ENCODE measurements at regions not wholly inside any gene's neighbourhood (a gene's known extent, or its start where the extent isn't known, plus 50 kb on each side); places are given as distances from the start of the nearest gene placed in this dataset.

DNA sequence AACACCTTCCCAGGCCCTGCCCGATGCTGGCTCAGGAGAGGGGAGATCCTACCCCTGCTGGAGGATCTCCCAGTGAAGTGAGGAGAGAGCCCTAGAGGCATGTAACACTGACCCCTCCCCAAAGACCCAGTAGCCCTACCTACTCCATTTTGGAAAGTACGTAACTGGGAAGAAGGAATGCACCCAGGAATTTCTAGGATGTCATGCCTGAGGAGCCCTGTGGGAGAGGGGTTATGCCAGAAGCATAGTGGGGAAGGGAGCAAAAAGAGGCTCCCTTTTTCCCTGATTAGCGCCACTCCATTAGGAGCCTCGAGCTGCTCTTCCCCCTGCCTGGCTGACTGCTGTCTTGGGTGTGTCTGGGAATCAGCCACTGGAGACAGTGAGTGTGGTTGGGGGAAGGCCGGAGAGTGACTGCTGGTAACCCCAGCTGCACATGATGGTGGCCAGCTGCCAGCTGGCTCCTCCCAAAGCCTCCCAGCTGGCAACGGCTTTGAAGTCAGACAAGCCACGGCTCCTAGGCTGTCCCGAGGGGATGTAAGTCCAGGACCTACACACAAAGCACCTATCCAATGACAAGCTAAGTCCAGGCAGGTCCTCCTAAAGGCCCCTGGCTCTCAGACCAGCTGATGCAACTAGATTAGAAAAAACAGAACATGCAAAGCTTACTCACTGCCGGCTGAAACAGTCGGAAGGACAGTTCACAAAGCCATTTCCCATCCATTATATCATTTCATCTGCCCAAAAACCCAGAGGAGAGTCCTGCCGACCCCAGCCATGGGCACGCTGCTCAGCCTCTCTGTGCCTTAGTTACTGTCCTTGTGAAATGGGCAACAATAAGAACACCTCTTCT, 136.5 kb upstream of the ABCA1 start:
- DNase-seq (ENCODE audit: low spot score), result peak; percentile 91

DNA sequence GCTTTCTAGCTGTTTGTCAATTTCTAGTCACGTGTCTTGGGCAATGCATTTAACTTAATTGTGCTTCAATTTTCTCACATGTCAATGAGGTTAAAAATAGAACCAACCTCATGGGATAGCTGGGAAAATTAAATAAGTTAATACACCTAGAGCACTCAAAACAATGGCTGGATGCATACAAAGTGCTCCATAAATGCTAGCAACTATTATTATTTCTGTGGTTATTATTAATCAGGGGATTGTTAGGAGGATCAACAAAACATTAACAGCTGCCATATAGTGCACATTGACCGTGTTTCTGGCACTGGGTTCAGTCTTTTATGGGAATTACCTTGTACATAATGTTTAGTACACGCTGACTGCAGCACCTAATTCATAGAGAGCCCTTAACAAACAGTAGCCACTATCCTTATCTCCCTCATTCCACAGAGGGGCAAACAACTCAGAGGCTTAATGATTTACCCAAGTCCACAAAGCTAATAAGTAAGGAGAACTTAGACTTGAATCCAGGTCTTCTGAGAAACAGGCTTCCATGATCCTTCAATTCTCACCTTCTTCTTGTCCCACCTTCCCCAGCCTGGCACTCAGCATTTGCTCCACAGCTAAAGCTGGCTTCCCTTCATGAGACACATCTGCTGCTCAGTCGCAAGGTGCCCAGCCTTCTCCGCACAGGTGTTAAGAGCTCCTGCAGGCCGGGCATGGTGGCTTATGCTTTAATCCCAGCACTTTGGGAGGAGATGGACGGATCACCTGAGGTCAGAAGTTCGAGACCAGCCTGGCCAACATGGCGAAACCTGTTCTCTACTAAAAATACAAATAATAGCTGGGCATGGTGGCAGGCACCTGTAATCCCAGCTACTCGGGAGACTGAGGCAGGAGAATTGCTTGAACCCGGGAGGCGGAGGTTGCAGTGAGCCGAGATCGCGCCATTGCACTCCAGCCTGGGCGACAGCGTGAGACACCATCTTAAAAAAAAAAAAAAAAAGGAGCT, 137.4 kb upstream of the ABCA1 start:
- no peak for DNase-seq (ENCODE audit: low spot score)

DNA sequence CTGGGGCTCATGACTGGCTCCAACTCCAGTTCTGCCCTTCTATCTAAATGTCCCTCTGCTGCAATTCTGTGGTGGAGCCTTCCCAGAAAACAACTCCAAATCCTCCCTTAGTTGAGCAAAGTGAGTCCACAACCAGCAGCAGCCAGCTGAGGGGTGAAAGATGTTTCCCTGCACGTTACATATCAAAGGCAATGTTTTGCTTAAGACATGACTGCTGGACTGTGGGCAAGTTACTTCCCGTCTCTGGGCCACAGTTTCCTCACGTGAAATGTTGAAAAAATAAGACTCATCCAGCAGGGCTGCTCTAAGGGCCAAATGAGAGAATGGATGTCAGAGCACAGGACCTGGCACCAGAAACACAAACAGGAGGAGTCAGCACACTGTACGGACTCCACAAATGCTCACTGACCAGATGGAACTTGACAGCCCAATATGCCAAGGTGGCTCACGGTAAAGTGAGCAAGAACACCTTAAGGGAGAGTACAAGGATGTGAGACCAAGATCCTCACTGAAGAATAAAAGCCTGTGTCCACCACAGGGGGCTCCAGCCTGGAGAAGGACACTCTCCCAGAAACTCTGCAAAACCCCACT, 138.4 kb upstream of the ABCA1 start:
- DNase-seq (ENCODE audit: low spot score), result no peak

DNA sequence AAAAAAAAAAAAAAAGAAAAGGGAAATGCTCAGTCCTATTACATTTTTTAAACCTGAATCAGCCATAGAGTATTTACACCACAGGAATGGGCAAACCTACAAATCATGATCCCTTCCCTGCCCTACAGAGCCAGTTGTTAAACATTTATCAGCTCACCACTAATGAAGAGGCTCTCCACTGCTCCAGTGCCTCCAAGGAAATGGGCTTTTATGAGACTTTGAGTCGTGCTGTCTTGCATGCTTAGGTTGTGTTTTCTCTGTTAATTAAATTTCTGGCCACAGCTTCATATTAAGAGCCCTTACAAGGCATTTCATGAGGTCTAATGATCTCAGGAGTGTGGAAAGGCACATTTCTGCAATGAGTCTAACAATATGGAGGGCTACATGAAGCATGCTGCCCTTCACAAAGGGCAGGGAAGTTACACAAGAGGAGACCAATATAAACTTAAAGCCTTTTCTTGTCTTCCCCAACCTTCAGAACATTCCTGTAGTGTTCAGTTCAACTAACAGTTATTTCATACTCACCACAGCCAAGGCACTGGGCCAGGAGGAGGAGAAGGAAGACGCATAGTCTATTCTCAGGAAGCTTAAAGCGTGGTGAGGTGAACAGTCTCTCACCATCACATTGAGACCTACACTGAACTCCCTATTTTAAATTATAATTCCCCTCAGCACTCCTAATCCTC, 140.1 kb upstream of the ABCA1 start:
- no peak for DNase-seq (ENCODE audit: low spot score)

DNA sequence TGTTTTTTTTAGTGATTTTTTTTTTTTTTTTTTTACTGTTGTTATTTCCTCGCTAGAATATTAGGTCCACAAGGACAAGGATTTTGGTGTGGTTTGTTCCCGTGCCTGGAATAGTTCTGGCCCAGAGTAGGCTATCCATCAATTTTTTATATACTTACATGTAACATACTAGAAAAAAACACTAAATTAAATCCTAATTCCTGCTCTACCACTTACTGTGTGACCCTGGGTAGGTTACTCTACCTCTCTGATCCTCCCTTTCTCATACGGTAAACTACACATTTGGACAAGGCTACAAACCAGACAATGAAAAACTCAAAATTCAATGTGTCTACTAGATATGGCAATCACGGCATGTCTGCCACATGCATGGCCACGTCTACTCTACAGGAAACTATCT, 141.3 kb upstream of the ABCA1 start:
- no peak for DNase-seq (ENCODE audit: low spot score)

DNA sequence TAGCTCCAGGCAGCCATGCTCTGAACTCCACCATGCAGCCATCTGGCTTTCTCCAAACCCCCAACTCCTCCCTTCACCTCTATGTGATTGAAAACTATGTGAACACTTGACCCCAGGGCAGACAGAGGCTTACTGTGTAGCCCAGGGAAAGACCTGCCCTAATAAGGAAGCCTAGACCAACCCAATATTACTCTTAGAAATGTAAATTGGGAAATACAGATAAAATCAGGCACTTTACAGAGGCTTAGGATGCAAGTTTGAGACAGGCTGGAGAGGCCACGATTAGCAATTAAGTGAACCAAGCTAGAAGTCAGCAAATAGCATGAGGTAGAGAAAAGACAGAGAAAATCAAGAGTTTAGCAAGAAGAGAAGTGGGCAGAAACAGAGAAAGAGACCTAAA, 141.7 kb upstream of the ABCA1 start:
- no peak for DNase-seq (ENCODE audit: low spot score)

DNA sequence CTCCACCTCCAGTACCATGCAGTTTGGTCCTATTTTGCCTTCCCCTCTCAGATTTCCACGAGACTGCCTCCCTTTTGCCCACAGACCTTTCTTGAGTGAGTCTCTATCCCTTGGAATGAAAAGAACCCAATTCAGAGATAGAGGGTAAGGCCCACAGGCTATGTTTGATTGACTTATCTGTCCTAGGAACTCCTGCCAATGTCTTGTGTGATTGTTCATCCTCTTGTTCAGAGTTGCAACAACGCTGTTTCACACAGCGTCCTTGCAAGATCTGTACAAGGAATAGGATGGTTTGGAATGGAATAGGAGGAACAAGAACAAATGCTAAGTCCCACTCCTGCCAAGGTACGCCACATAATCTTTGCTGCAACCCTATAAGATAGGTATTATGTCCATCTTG, 142.2 kb upstream of the ABCA1 start:
- DNase-seq (ENCODE audit: low spot score), result no peak

DNA sequence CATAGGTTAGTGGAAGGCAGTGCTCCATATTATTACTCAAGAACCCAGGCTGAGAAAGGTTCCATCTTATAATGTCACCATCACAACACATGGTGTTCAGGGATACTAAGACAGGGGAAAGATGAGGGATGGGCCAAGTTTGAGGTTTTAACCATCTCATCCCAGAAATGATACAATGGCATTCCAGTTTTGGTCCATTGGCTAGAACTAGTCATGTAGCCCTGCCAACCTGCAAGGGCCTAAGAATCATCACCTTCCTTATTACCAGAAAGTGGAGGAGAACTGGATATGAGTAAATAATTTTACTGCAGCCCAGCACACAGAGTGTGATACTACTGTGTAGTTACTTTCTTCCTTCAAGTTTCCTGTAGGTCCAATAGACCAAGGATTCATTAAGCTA, 144.5 kb upstream of the ABCA1 start:
- DNase-seq (ENCODE audit: low spot score), result no peak

DNA sequence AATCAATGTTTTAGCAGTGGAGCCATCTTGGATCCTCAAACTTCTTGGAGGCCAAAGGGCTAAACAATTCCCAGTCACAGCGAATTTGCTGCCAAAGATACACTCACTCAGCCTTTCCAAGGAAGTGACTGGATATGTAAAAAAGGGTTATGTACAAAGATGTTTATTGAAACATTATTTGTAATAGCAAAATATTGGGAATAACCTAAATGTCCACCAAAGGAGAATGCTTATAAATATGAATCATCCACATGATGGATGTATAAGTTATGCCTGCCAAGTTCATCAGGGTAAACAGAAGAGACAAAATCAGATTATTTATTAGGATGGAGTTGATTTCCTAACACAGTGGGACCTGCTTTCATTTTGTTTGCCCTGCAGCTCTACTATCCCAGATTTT, 145.2 kb upstream of the ABCA1 start:
- no peak for DNase-seq (ENCODE audit: low spot score)

DNA sequence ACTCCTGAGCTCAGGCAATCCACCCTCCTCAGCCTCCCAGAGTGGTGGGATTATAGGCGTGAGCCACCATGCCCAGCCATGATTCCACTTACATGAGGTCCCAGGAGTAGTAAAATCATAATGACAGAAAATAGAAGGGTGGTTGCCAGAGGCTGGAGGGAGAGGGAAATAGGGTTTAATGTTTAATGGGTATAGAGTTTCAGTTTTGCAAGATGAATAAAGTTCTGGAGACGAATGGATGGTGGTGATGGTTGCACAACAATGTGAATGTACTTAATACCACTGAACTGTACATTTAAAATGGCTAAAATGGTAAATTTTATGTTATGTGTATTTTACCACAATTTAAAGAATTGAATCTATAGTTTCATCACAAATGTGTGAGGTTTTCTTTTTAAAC, 146.5 kb upstream of the ABCA1 start:
- no peak for DNase-seq (ENCODE audit: low spot score)

DNA sequence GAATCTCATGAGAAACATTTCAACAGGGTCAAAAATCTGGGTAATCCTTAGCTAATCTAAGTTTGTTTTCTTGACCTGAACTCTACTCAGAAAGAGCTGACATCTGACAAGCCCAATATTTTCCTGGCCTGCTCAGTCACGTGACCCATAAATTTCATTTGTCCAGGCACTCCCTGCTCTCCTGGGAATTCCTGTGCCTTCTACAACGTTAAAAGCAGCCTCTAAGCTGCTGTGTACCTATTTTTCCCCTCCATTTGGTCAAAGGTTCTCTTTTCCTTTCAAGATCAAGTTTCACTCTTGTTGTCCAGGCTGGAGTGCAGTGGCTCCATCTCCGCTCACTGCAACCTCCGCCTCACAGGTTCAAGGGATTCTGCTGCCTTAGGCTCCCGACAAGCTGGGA, 148.8 kb upstream of the ABCA1 start:
- no peak for DNase-seq (ENCODE audit: low spot score)

DNA sequence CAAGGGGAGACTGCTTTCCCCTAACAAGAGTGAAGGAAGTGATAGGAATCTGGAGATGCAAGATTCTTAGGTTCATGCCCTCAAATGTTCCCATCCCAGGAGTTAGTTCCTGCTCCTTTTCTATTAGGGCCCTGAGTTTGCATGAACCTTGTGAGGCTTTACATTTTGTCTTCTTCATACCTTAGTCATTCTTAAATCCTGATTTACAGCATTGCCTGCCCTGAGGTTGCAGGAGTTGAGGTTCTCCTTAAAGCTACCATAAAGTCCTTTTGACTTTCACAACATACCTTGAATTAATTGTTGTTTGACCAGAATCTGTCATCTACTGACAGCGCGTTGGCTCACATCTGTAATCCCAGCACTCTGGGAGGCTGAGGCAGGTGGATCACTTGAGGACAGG, 151.5 kb upstream of the ABCA1 start:
- no peak for DNase-seq (ENCODE audit: low spot score)

DNA sequence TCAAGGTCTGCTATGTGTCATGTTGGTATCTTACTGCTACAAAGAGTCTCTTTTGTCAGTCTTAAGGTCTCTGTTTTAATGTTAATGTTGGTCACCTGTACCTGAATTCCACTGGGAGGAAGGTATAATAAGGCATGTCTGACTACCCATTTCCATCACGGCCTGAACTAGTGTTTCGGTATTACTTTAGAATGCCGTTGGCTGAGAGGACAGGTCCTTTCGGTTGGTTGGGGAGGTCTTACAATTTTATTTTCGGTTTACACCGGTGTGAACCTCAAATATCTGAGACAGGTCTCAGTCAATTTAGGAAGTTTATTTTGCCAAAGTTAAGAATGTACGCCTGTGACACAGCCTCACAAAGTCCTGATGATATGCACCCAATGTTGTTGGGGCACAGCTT, 154.9 kb upstream of the ABCA1 start:
- no peak for DNase-seq (ENCODE audit: low spot score)

DNA sequence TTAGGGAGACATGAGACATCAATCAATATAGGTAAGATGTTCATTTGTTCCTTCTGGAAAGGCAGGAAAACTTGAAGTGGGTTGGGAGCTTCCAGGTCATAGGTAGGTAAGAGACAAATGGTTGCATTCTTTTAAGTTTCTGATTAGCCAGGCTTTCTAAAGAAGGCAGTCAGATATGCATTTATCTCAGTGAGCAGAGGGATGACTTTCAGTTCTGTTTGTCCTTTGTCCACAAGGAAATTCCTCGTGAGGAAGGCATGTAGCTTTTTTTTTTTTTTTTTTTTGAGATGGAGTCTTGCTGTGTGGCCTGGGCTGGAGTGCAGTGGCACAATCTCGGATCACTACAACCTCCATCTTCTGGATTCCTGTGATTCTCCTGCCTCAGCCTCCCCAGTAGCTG, 155.3 kb upstream of the ABCA1 start:
- DNase-seq (ENCODE audit: low spot score), result no peak

DNA sequence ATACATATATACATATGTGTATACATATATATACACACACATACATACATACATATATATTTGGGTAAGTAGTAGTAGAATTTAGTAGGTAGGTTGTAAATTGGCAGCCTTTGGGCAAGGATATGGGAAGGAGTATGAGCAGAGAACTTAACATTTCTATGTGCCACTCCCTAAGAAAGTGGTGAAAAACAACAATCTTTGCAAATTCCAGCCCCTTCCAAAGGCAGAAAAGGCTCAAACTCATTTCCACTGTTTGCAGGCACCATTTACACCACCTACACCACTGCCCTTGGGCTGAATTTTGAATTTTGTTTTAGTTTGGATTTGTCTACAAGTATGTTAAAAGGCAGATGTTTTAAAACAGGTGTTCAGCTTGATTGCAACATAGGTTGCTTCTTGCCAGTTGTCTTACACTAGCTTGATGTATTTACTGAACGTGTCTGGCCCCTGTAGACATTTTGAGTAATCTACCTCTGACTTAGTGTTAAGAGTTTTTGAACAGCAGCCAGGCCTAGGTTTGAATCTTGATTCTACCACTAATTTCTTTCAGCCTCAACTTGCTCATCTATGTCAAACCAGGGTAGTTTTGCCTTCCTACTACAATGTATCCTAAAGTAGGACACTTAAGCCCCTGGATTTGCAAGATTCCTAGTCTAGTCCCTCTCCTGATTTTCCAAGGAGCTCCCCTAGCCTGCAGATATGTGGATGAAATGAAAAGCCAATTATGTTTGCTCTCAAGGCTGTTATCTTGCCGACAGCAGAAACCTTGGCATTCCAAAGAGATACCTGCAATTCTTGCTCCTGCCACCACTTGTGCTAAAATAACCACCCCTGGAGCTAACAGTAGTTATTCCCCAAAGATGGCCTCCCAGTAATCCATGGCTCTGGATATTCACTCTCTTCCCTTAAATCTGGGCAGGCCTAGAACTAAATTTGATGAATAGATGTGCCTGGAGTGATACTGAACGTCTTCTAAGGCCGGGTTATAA, 156.2 kb upstream of the SLC44A1 start:
- DNase-seq (ENCODE audit: low spot score), result no peak

DNA sequence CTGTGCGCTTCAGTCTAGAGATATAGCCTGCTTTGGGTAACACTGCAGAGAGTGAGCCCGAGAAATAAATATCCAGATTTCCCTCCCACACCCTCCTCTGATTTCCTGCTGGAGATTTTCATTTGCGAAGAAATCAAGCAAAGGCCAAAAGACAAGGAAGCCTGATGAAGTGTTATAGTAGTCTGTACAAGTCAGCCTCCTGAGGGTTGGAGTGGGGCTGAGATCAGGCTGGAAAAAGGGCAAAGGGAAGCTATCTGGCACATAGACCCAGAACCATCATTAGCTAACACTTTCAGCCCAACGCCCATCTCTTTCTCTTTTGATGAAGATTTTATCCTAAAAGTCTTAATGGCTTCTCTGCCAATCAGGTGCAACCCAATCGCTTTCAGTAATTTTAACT, 154.6 kb upstream of the SLC44A1 start:
- DNase-seq (ENCODE audit: low spot score), result no peak

DNA sequence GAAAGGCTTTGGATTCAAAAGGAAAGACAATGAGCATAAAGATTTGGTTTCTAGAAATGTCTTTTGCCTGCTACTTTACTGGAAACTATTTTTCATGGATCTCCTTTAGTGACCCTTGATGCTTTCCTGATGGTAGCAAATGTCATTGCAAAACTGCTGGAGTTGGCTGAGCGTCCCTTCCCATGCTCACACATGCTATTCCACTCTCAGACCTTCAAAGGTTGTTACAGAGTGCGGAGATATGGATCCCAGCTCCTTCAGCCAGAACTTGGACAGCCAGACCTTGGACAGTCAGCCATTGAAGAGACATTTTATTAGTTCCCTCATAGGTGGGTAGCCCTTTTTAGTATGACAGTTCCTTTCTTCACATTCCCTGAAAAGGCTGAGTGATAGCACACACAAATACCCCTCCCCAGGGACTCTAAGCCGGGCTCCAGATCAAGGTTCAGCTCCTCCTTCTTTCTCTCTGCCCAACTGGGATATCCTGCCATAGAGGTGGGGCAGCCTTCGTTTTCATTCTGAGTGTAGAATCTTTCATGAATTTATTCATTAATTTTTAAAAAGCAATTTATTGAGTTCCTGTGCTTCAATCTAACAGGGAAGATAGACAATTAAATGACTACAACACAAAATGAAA, 153.3 kb upstream of the SLC44A1 start:
- no peak for DNase-seq (ENCODE audit: low spot score)

DNA sequence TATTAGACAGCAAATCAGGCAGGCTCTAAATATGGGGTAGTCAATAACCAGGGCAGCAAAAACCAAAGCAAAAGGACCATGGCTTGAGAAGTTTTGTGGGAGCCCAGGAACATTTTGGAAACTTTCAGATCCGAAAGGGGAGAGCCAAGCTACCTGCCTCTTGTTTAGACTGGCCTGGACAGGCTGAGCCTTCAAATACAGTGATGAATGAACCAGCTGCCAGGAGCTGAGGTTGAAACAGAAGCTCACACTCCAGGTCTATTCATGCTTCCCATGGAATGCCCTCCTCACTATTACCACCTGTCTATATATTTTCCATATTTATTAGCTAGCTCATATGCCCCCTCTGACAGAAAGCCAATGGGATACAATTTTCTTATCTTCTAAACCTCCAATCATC, 150.8 kb upstream of the SLC44A1 start:
- no peak for DNase-seq (ENCODE audit: low spot score)

DNA sequence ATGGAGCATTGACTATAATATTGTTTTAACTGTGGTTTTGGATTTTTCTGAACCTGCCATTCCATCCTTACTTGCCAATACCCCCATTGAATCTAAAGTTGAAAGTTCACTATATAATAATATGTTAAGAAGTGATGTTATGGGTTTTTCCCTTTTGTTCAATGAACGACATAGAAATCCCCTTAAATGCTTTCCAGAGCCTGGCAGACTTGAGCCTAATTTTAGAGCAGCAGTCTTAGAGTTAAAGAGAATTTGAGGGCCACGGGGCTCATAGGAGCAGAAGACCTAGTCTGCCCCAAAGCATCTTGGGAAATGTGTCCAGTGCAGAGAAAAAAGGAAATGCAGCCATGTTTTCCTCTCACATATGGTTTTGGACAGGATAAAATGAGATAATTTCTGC, 146.1 kb upstream of the SLC44A1 start:
- no peak for DNase-seq (ENCODE audit: low spot score)

DNA sequence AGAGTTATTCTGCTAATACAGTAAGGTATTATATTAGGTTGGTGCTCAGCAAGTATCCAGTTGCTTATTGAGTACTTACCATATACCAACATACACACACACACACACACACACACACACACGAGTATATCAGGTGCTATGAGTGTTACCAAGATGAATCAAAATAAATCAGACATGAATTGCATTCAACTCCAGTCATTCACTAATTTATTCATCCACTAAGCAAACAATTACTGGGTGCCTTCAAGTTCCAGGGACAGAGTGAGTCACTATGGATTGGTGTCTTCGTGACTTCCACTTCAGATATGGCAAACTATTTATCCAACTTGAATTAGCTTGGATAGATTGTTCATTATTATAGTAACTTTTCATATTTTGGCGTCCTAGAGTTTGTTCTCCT, 140.7 kb upstream of the SLC44A1 start:
- no peak for DNase-seq (ENCODE audit: low spot score)
